HG03039 (cell line): ENCODE measurements at regions not wholly inside any gene's neighbourhood (a gene's known extent, or its start where the extent isn't known, plus 50 kb on each side); places are given as distances from the start of the nearest gene placed in this dataset.
"Not testable (repeated sequence)": the region's sequence is repeated elsewhere in the genome, so short reads cannot be mapped to it uniquely, and the experiment has no call there.

Experiments
- ATAC-seq: cut with Tn5 transposase; IDR thresholded peaks from one replicate; pipeline ENCODE4 v1.9.1; 2021; ENCODE audit warnings: mild to moderate bottlenecking, moderate library complexity; ENCODE audit not compliant: unreplicated experiment

- ATAC-seq = no peak
Observed at GRCh38 chrX:112947981-112948615, 107.5 kb upstream of the AMOT start.

- ATAC-seq = no peak
Observed at GRCh38 chrX:112946227-112946626, 105.6 kb upstream of the AMOT start.

DNA sequence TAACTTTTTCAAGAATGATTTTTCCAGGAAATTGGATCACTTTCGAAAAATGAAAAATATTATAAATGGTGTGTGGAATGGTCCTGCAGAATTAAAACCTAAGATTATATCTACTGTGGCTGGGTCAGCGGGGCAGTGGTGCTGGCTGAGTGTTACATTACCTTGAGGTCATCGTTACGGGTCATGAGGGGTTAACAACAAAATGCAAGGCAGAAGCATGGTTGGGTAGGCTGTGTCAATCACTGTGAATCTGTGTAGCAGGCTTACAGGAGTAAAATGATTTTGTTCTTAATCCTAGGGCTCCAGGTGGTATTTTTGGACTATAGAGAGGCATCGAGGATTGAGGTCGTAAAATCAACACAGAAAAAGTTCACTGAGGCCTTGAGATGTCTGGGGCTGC is 105.2 kb upstream of the AMOT start:
- ATAC-seq = no peak

- ATAC-seq = peak; percentile 53
Observed at GRCh38 chrX:112941209-112941837, 100.7 kb upstream of the AMOT start.

GRCh38 chrX:112935029-112935428 is 94.4 kb upstream of the AMOT start:
- peak; percentile 43 for ATAC-seq

DNA sequence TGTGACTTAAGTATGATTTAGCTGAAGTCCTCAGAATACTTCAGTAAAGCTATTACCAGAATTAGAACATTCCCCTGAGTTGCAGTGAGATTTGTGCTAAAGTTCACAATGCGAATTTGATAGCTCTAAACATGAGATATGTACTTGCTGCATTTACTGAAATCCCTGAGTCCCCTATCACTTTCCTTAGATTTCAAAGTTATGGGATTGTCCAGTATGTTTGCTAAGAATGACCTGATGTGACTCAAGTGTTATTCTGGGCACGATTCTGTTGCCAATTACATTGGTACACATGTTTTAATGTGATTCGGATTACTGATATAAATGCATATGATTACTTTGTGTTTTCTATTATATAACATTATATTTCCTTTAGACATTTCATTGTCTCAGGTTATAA is 91.3 kb upstream of the AMOT start:
- no peak for ATAC-seq

DNA sequence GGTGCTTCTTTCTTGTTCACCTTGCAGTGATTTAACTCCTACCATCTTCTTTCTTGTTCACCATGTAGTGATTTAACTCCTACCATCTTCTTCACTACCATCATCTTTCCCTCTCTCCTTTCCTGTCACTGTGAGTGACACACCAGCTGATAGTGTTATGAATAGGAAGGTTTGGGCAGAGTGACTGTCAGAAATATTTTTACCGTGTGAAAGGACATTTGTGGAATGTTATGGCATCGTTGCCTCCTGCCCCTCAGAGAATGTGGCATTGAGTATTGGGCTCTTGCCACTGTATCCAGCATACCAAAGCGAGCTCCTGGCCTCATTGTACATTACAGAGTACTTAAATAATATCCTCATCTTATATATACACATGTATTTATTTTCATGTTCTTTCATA is 90.8 kb upstream of the AMOT start:
- ATAC-seq = no peak

- ATAC-seq = not testable (repeated sequence)
Observed at GRCh38 chrX:112923381-112923780, 82.8 kb upstream of the AMOT start.

GRCh38 chrX:112913807-112914206 is 73.2 kb upstream of the AMOT start:
- no peak for ATAC-seq

- no peak for ATAC-seq
Observed at GRCh38 chrX:112910418-112910817, 69.8 kb upstream of the AMOT start.

DNA sequence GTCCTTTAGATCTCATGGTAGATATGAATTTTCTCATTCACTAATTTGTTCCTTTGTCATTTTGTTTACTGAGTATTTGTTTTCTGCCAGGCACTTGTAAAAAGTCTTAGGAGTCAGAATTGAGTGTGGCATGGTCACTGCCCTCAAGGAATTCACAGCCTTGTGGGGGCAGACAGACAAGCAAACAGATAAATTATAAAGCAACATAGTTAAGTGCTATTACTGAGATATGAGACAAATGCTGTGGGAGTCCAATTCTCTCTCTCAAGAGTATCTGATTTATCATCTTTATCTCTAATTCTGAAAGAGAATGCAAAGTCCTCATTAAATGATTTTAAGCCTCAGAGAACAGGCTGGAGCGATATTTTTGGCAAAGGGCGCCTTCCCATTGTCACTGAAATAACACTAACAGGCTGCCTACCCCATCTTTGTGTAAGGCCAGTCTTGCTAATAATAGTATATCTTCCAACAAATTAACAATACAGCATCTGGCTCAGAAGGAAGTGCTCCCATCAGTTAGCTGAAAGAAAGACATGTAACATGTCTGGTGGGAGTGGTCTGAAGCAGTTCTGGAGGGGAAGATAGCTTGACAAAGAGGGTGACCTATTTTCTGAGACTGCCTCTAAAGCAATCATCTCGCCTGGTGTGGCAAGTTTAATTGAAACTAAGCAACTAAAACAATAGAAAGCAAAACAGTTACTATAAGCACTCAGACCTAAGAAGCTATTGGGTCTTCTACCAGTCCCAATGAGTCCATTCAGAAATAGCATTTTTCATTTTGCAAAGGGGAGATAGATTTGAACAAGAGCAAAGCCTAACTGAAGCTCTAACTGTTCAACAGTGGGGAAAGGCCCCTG is 61.5 kb upstream of the AMOT start:
- ATAC-seq = no peak

GRCh38 chrX:112896051-112896450 is 55.4 kb upstream of the AMOT start:
- no peak for ATAC-seq
